ENCODE measurements at regions not wholly inside any gene's neighbourhood (a gene's known extent, or its start where the extent isn't known, plus 50 kb on each side); places are given as distances from the start of the nearest gene placed in this dataset.

DNA sequence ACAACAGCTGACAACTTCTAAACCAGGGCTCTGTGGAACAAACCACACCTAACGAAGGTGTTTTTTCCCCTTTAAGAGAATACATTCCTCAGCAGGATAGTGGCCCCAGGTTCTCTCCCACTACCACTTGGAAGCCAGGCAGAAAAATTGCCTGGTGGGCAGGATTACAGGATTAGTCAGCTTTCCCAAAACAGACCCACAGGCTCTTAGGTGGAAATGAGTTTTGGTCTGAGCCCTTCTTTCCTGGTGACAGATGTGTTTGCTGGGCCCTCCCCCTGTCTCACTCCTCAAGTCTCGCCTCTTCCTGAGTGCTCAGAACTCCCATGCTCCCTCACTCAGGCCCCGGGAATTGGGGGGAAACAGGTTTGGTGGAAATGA is 139.4 kb upstream of the HAAO start (continued):
- TF ChIP-seq, protein P1, sequence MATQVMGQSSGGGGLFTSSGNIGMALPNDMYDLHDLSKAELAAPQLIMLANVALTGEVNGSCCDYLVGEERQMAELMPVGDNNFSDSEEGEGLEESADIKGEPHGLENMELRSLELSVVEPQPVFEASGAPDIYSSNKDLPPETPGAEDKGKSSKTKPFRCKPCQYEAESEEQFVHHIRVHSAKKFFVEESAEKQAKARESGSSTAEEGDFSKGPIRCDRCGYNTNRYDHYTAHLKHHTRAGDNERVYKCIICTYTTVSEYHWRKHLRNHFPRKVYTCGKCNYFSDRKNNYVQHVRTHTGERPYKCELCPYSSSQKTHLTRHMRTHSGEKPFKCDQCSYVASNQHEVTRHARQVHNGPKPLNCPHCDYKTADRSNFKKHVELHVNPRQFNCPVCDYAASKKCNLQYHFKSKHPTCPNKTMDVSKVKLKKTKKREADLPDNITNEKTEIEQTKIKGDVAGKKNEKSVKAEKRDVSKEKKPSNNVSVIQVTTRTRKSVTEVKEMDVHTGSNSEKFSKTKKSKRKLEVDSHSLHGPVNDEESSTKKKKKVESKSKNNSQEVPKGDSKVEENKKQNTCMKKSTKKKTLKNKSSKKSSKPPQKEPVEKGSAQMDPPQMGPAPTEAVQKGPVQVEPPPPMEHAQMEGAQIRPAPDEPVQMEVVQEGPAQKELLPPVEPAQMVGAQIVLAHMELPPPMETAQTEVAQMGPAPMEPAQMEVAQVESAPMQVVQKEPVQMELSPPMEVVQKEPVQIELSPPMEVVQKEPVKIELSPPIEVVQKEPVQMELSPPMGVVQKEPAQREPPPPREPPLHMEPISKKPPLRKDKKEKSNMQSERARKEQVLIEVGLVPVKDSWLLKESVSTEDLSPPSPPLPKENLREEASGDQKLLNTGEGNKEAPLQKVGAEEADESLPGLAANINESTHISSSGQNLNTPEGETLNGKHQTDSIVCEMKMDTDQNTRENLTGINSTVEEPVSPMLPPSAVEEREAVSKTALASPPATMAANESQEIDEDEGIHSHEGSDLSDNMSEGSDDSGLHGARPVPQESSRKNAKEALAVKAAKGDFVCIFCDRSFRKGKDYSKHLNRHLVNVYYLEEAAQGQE (IDR thresholded peaks at IDR 0.05; ENCODE audit: unreplicated experiment): no peak

DNA sequence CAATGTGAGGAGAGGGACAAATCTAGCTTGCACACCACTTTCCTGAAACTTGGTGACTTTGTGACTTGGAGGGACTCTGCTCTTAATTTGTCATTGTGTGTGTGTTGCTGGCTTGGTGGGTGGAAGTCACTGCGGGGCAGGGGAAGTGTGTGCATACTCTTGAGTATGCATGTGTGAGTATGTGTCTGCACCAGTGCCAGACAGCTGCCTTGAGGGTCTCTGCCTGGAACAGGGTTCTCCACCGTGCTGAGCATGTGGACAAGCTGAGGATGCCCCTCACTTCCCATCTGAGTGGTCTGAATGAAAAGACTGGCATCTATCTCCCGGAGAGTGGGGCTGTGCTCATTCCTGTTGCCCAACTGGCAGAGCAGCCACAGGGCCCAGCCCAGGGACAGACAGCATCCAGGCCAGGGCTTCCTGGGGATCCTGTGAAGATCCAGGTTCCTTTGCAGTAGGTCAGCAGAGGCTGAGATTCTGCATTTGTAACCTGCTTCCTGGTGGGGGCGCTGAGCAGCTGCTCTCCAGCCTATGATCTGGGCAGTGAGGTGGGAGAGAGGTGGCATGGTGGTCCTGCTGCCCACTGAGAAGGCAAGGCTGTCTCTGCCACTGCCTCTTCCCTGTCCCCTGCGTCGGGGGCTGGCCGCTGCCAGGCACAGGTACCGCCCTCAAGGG is 138.9 kb upstream of the HAAO start:
- Mint-ChIP-seq H3K4me3 (no peak overlapping the region), H3K4me1 (peaks cover 46% of the 10 kb centered on the region), H3K27me3 (ENCODE audit: insufficient read depth, low read depth, poor library complexity) (peaks cover 8% of the 10 kb centered on the region), H3K36me3 (ENCODE audit: low read depth) (no peaks in the 10 kb centered on the region), H3K27ac (no peak overlapping the region), H3K9me3 (no peaks in the 10 kb centered on the region)
- Histone ChIP-seq H4K20me1 (replicated peaks; ENCODE audit: insufficient read depth) (no peaks in the 10 kb centered on the region), H3K36me3 (ENCODE audit: insufficient read depth) (no peaks in the 10 kb centered on the region), H2AFZ (peak overlapping the region; percentile 66), H3K4me3 (no peak overlapping the region), H3K4me2 (no peak overlapping the region), H3F3A (replicated peaks; ENCODE audit: low read depth) (no peaks in the 10 kb centered on the region; the same call in 1 of the 2 replicates), H3K4me1 (ENCODE audit: insufficient read depth) (peaks cover 35% of the 10 kb centered on the region), H3K9me2 (ENCODE audit: insufficient read depth) (no peaks in the 10 kb centered on the region), H3K79me2 (replicated peaks; ENCODE audit: insufficient read depth) (no peaks in the 10 kb centered on the region), H3K27ac (ENCODE audit: low read depth) (no peak overlapping the region), H3K27me3 (ENCODE audit: insufficient read depth) (no peaks in the 10 kb centered on the region)
- DNase-seq (ENCODE audit: low spot score) (peak; percentile 80), ATAC-seq (peak; percentile 70)
- TF ChIP-seq ZNF114 (CRISPR knock-in tag; IDR thresholded peaks at IDR 0.05): no peak
- TF ChIP-seq, protein P2, sequence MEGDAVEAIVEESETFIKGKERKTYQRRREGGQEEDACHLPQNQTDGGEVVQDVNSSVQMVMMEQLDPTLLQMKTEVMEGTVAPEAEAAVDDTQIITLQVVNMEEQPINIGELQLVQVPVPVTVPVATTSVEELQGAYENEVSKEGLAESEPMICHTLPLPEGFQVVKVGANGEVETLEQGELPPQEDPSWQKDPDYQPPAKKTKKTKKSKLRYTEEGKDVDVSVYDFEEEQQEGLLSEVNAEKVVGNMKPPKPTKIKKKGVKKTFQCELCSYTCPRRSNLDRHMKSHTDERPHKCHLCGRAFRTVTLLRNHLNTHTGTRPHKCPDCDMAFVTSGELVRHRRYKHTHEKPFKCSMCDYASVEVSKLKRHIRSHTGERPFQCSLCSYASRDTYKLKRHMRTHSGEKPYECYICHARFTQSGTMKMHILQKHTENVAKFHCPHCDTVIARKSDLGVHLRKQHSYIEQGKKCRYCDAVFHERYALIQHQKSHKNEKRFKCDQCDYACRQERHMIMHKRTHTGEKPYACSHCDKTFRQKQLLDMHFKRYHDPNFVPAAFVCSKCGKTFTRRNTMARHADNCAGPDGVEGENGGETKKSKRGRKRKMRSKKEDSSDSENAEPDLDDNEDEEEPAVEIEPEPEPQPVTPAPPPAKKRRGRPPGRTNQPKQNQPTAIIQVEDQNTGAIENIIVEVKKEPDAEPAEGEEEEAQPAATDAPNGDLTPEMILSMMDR (conservative IDR thresholded peaks at IDR 0.05; ENCODE audit: low read depth in 2 of 2): peak; percentile 63 to 90

DNA sequence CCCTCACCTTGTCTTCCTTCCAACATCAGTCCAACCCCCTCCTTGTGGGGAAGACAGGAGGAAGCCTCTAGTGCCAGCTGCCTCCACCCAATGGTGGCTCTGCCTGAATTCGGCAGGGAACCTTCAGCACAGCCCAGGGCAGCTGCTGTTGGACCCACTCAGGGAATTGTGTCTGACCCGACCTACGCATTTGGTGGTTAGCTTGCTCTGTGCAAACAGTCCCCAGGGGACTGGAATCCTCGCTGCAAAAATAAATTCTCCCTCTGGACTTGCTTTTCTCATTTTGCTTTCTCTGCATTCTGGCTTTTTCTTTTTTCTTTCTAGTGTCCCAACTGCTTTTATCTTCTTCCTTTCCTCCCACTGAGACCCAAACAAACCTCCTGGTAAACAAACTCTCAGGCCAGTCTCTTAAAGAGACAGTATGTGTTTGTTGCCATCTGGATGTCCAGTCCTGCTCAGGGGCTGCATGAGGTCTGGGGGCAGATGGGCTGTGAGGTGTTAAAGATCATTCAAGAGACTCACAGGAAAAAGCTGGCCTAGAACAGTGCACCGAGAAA is 137.7 kb upstream of the HAAO start:
- Histone ChIP-seq H3K4me2 (no peak overlapping the region), H3K27me3 (ENCODE audit: insufficient read depth) (no peaks in the 10 kb centered on the region), H3K9me2 (ENCODE audit: insufficient read depth) (no peaks in the 10 kb centered on the region), H3K79me2 (replicated peaks; ENCODE audit: insufficient read depth) (no peaks in the 10 kb centered on the region), H3K4me1 (ENCODE audit: insufficient read depth) (peaks cover 45% of the 10 kb centered on the region), H2AFZ (peak overlapping the region; percentile 66), H3K36me3 (ENCODE audit: insufficient read depth) (no peaks in the 10 kb centered on the region), H3F3A (replicated peaks; ENCODE audit: low read depth) (no peaks in the 10 kb centered on the region; the same call in 1 of the 2 replicates), H3K4me3 (no peak overlapping the region), H3K27ac (ENCODE audit: low read depth) (no peak overlapping the region), H4K20me1 (replicated peaks; ENCODE audit: insufficient read depth) (no peaks in the 10 kb centered on the region)
- peak overlapping the region; percentile 8; the same call in 1 of the 3 replicates for H3K4me3 Mint-ChIP-seq
- no peaks in the 10 kb centered on the region for H3K9me3 Mint-ChIP-seq
- H3K27me3 Mint-ChIP-seq (ENCODE audit: insufficient read depth, low read depth, poor library complexity): peaks cover 8% of the 10 kb centered on the region
- peak; percentile 2; the same call in 2 of the 3 replicates for ATAC-seq
- H3K4me1 Mint-ChIP-seq: peaks cover 58% of the 10 kb centered on the region
- H3K36me3 Mint-ChIP-seq (ENCODE audit: low read depth): no peaks in the 10 kb centered on the region
- peak overlapping the region; percentile 83 for H3K27ac Mint-ChIP-seq
- DNase-seq (ENCODE audit: low spot score): peak; percentile 19
- TF ChIP-seq EZH2phosphoT487 (IDR thresholded peaks at IDR 0.05; ENCODE audit: unreplicated experiment) (no peak), POLR2AphosphoS5 (IDR thresholded peaks at IDR 0.05; ENCODE audit: low read depth) (no peak), EZH2 (IDR thresholded peaks at IDR 0.05; ENCODE audit: low read depth, unreplicated experiment) (no peak), ZNF114 (CRISPR knock-in tag; IDR thresholded peaks at IDR 0.05) (no peak), STAT1 (IDR thresholded peaks at IDR 0.05; ENCODE audit: unreplicated experiment) (no peak), JUNB (IDR thresholded peaks at IDR 0.05; ENCODE audit: unreplicated experiment) (no peak)
- TF ChIP-seq, protein P2 (conservative IDR thresholded peaks at IDR 0.05; ENCODE audit: low read depth in 2 of 2): no peak
- TF ChIP-seq, protein P3, sequence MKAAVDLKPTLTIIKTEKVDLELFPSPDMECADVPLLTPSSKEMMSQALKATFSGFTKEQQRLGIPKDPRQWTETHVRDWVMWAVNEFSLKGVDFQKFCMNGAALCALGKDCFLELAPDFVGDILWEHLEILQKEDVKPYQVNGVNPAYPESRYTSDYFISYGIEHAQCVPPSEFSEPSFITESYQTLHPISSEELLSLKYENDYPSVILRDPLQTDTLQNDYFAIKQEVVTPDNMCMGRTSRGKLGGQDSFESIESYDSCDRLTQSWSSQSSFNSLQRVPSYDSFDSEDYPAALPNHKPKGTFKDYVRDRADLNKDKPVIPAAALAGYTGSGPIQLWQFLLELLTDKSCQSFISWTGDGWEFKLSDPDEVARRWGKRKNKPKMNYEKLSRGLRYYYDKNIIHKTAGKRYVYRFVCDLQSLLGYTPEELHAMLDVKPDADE (IDR thresholded peaks at IDR 0.05): no peak

Measured in GM23338 (cell line).